GM18502 (cell line): ENCODE measurements at regions not wholly inside any gene's neighbourhood (a gene's known extent, or its start where the extent isn't known, plus 50 kb on each side); places are given as distances from the start of the nearest gene placed in this dataset.

ENCODE experiments used
- ATAC-seq: cut with Tn5 transposase; IDR thresholded peaks from one replicate; pipeline ENCODE4 v1.9.1; 2021; ENCODE audit warnings: mild to moderate bottlenecking; ENCODE audit not compliant: unreplicated experiment, poor library complexity

DNA sequence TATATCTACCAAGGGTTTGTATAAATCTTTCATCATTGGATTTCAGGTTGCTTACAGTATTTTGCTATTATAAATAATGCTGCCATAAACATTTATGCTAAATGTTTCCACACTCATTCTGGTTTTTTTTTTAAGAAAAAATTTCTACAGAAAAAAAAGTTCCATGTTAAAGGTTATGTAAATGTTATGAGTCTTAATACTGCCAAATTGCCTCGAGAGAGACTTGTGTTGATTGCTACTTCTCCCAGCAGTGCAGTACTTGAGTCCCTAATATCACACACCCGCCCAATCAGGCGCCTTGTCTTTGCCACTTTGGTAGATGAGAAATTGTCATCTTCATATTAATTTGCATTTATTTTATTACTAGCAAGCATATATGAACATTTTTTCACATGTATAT is 96.7 kb upstream of the TMEM26 start:
- no peak for ATAC-seq

DNA sequence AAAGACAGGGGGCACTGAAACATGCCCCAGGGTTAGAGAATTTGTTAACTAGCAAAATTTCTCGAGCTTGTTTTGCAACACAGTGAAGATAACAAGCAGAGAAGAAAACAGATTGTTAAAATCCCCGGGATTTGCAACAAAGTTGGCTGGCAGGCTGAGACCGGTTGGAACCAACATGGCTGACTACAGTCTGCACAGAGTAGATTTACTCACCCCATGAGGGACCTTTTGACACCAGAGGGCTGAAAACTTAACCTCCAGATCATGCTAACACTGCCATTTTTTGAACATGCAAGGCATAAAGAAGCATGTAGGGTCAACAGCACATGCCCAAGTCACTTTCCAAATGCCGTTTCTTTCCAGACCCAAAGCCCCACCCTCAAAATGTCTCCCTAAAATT is 95.2 kb upstream of the TMEM26 start:
- no peak for ATAC-seq

DNA sequence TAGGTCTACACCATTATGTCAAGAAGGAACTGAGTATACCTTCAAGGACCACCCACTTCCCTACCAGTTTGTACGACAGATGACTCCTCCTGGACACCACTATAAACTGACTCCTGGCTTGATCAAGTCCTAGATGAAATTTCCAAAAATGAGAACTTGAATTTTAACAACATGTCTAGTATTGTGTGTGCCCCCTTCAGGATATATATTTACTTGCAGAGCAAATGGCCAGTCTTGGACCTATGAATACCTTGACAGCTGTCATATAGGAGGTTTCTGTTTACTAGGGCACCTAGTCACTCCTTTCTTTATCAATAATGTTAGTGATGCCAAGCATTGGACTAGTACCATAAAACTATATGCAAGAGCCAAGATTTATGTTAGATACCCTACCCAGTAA is 94.1 kb upstream of the TMEM26 start:
- no peak for ATAC-seq

DNA sequence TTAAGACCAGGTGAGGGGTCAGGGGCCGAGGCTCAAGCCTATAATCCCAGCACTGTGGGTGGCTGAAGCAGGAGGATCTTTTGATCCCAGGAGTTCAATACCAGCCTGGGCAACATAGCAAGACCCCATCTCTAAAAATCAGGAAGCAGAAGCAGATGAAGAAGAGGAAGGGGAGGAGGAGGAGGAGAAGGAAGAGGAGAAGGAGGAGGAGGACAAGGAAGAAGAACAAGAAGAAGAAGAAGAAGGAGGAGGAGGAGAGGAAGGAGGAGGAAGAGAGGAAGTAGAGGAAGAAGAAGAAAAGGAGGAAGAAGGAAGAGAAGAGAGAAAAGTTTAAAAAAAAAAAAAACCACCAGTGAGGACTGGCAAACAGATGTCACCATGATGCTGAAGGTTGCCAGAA is 92.0 kb upstream of the TMEM26 start:
- ATAC-seq: no peak

DNA sequence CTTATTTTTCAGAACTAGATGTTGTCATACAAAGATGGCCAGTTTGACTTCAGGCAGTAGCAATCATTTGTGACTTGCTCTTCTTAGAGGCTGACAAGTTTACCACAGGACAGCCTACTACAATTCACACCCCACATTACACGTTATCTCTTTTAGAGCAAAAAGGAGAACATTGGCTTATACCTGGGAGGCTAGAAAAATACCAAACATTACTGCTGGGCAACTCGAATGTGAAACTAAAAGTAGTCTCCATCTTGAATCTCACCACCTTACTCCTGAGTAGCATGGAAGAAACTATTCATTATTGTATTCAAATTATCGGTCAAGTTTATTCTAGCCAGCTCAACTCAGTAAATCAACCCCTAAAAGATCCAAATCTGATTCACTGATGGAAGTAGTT is 90.7 kb upstream of the TMEM26 start:
- peak; percentile 55 for ATAC-seq

DNA sequence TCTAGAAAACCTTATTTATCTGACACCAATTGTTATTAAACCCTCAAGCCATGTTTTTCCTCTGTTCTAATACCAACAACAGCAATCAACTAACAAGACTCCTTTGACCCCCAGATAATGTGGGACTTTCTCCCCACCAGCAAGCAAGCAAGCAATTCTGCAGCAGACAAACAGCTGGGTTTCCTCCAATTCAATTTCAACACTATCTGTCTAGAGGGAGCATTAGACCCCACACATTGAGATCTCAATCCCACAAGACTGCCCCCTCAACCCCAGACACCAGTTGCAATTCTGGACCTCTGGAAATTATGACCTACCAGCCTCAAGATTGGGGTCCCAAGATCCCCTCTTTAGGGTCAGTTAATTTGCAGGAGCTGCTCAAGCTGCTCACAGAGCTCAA is 89.4 kb upstream of the TMEM26 start:
- ATAC-seq: no peak

DNA sequence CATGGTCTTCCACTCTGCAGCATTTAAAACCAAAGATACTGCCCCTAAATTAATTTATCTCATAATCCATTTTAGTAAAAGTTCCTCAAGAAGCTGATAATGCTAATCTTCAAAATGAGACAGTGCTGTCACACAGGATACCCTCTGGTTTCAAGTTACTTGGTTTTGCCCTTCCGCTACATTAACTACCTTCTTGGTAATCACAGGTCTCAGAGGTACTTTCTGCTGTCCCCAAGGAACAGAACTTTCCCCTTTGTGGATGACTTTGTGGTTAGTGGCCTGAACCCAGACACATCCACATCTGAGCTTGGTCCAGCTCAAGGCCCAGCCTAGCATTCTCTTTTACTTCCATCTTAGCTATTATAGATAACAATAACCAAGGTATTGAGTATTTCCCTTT is 88.8 kb upstream of the TMEM26 start:
- peak; percentile 55 for ATAC-seq

DNA sequence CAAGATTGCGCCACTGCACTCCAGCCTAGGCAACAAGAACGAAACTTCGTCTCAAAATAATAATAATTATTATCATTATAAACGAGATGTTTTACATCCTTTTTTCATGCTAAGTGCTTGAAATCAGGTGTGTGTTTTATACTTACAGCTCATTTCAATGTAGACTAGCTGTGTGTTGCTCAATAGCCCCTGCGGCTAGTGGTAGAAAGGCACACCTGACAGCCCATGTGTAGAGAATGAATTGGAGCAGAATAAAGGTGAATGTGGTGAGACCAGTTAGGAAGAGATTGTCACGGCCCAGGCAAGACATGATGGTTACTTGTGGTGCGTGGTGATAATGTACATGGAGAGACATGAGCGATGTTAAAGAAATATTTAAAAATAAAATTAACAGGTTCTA is 86.7 kb upstream of the TMEM26 start:
- no peak for ATAC-seq

DNA sequence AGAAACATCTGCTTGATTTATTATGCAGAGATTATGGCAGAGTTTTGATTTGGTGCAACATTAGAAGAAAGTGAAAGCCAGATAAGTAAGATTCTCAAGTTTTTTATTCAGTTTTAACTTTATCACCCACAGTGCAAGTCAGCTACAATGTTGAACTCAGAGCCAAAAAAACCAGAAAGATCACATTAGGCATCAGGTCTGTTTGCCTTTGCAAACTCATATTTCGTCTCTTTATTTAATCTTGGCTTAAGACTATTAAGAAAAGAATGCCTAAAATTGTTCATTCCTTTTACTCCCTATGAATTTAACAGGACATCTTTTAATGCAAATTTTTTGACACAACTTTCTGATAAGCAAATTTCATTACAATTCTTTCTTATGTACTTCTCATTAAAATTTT is 76.0 kb upstream of the TMEM26 start:
- no peak for ATAC-seq

DNA sequence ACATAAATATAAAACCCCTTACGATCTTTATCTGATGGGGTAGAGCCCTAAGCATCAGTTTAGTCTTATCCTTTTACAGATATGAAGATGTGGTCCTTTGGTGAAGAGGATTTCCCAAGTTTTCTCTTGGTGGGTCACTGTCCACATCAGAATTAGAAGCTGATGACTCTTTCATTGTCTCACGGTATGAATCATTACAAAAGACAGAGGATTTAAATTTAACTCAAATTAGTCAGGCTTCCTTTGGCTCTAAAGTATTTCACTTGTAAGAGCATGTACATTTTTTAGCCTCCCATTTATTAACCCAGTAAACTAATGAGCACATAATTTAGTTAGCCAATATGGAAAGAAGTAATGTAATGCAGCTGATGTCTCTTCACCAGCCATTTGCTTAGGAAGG is 49.9 kb upstream of the TMEM26 start:
- no peak for ATAC-seq
